Neural progenitor cell (in vitro differentiated cells): ENCODE measurements at regions not wholly inside any gene's neighbourhood (a gene's known extent, or its start where the extent isn't known, plus 50 kb on each side); places are given as distances from the start of the nearest gene placed in this dataset.

Experiments
- DNase-seq: peaks from one replicate; pipeline ENCODE4 v3.0.0-alpha.2; 2016; ENCODE audit warnings: low spot score
- H2AFZ ChIP-seq: fragments of 200-600 bp; sonication (generic); replicated peaks from 2 replicates; pipeline ENCODE4 v1.6.1; 2016; ENCODE audit warnings: antibody characterized with exemption
- H3F3A ChIP-seq: fragments of 200-600 bp; sonication (generic); 2 replicates; pipeline ENCODE4 v1.6.1; 2016; ENCODE audit warnings: antibody characterized with exemption, low read depth
- H3K27ac ChIP-seq: fragments of 200-600 bp; sonication (generic); 2 replicates; pipeline ENCODE4 v1.5.1; 2016; ENCODE audit warnings: mild to moderate bottlenecking
- H3K27me3 ChIP-seq: fragments of 200-600 bp; sonication (generic); 2 replicates; pipeline ENCODE4 v1.6.1; 2016; ENCODE audit warnings: mild to moderate bottlenecking, moderate library complexity
- H3K36me3 ChIP-seq: fragments of 200-600 bp; sonication (generic); 2 replicates; pipeline ENCODE4 v1.5.1; 2016
- H3K4me1 ChIP-seq: fragments of 200-600 bp; sonication (generic); 2 replicates; pipeline ENCODE4 v1.6.1; 2016; ENCODE audit warnings: mixed run types
- H3K4me2 ChIP-seq: fragments of 200-600 bp; sonication (generic); 2 replicates; pipeline ENCODE4 v1.6.1; 2016
- H3K4me3 ChIP-seq: fragments of 200-600 bp; sonication (generic); 2 replicates; pipeline ENCODE4 v1.5.1; 2016
- H3K79me2 ChIP-seq: fragments of 200-600 bp; sonication (generic); 2 replicates; pipeline ENCODE4 v1.6.1; 2016; ENCODE audit warnings: low read depth
- H3K9ac ChIP-seq: fragments of 200-600 bp; sonication (generic); 2 replicates; pipeline ENCODE4 v1.6.1; 2016
- H3K9me3 ChIP-seq: fragments of 200-600 bp; sonication (generic); 2 replicates; pipeline ENCODE4 v1.5.1; 2016; ENCODE audit warnings: low read depth
- H4K20me1 ChIP-seq: fragments of 200-600 bp; sonication (generic); 2 replicates; pipeline ENCODE4 v1.6.1; 2016; ENCODE audit warnings: low read depth
- H3K27ac Mint-ChIP-seq: 3 replicates; pipeline ENCODE4 v1.8.0; 2021; ENCODE audit warnings: mixed read lengths
- H3K27me3 Mint-ChIP-seq: 2 replicates; pipeline ENCODE4 v1.8.0; 2022; ENCODE audit warnings: low read depth, mild to moderate bottlenecking, inconsistent platforms, moderate library complexity, mixed read lengths; ENCODE audit not compliant: insufficient read depth
- H3K36me3 Mint-ChIP-seq: 3 replicates; pipeline ENCODE4 v1.8.0; 2021; ENCODE audit warnings: mixed read lengths
- H3K4me1 Mint-ChIP-seq: 3 replicates; pipeline ENCODE4 v1.8.0; 2021; ENCODE audit warnings: mixed read lengths
- H3K4me3 Mint-ChIP-seq: 3 replicates; pipeline ENCODE4 v1.8.0; 2021; ENCODE audit warnings: mild to moderate bottlenecking, moderate library complexity, mixed read lengths
- H3K9me3 Mint-ChIP-seq: 3 replicates; pipeline ENCODE4 v1.8.0; 2020; ENCODE audit warnings: mixed read lengths
- EZH2 ChIP-seq: fragments of 200-600 bp; sonication (generic); IDR thresholded peaks from 2 replicates; pipeline ENCODE4 v1.6.1; 2017; ENCODE audit warnings: antibody characterized with exemption, mild to moderate bottlenecking, moderate library complexity
- EZH2phosphoT487 ChIP-seq: fragments of 200-600 bp; sonication (generic); IDR thresholded peaks from 2 replicates; pipeline ENCODE4 v1.6.1; 2017; ENCODE audit warnings: antibody characterized with exemption
- TF ChIP-seq, protein P1 (sequence below): fragments of 200-600 bp; sonication (generic); IDR thresholded peaks from 2 replicates; pipeline ENCODE4 v1.5.1; 2017; ENCODE audit warnings: antibody characterized with exemption, mild to moderate bottlenecking

DNA sequence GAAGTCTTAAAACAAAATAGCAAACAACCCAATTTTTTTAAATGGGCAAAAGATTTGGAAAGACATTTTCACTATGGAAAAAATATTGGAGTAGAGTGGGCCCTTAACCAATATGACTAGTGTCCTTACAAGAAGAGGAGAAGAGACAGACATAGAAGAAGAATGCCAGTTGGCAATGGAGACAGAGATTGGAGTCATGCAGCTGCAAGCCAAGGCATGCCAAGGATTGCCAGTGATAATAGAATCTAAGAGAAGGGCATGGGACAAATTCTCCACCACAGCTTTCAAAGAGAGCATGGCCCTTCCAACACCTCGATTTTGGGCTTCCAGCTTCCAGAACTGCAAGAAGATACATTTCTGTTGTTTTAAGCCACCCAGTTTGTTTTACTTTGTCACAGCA lies 92.7 kb downstream of the RGS2 start:
- no peak overlapping the region for H3K9ac ChIP-seq
- no peak overlapping the region for H3K4me3 Mint-ChIP-seq
- no peaks in the 10 kb centered on the region for H4K20me1 ChIP-seq
- no peak for TF ChIP-seq EZH2phosphoT487
- TF ChIP-seq EZH2 = no peak
- TF ChIP-seq, protein P1, sequence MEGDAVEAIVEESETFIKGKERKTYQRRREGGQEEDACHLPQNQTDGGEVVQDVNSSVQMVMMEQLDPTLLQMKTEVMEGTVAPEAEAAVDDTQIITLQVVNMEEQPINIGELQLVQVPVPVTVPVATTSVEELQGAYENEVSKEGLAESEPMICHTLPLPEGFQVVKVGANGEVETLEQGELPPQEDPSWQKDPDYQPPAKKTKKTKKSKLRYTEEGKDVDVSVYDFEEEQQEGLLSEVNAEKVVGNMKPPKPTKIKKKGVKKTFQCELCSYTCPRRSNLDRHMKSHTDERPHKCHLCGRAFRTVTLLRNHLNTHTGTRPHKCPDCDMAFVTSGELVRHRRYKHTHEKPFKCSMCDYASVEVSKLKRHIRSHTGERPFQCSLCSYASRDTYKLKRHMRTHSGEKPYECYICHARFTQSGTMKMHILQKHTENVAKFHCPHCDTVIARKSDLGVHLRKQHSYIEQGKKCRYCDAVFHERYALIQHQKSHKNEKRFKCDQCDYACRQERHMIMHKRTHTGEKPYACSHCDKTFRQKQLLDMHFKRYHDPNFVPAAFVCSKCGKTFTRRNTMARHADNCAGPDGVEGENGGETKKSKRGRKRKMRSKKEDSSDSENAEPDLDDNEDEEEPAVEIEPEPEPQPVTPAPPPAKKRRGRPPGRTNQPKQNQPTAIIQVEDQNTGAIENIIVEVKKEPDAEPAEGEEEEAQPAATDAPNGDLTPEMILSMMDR = no peak
- H3K36me3 Mint-ChIP-seq = no peaks in the 10 kb centered on the region
- H3F3A ChIP-seq = no peaks in the 10 kb centered on the region
- no peaks in the 10 kb centered on the region for H3K9me3 Mint-ChIP-seq
- no peaks in the 10 kb centered on the region for H3K9me3 ChIP-seq
- no peaks in the 10 kb centered on the region for H3K79me2 ChIP-seq
- H3K4me1 Mint-ChIP-seq = peaks cover 3% of the 10 kb centered on the region
- H3K4me3 ChIP-seq = no peak overlapping the region
- no peaks in the 10 kb centered on the region for H3K4me1 ChIP-seq
- no peaks in the 10 kb centered on the region for H3K27me3 ChIP-seq
- H2AFZ ChIP-seq = no peak overlapping the region
- no peak overlapping the region for H3K4me2 ChIP-seq
- no peak overlapping the region for H3K27ac Mint-ChIP-seq
- no peaks in the 10 kb centered on the region for H3K36me3 ChIP-seq
- no peaks in the 10 kb centered on the region for H3K27me3 Mint-ChIP-seq
- DNase-seq = no peak
- no peak overlapping the region for H3K27ac ChIP-seq

DNA sequence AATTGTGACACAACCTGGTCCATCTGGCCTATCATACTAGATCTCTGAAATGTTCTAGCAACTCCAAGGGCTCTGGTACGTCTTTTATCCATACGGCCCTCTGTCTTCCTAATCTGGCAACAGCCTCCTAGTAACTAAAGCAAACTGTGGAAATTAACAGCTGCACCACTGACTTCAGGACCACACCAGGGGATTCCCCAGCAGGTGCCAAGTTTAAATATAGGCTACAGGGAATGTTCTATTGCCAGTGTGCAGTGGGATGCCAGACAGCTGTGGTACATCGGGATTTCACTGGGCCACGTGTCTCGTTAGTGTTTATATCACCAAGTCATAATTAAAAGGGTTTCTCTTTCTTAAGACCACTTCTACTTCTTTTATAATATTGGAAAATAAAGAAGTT lies 94.3 kb downstream of the RGS2 start:
- Histone ChIP-seq H3K36me3 (no peaks in the 10 kb centered on the region), H3K27ac (no peak overlapping the region), H3K79me2 (no peaks in the 10 kb centered on the region), H3K4me1 (no peaks in the 10 kb centered on the region), H3K9me3 (no peaks in the 10 kb centered on the region), H3K27me3 (no peaks in the 10 kb centered on the region), H3K4me3 (no peak overlapping the region), H3F3A (no peaks in the 10 kb centered on the region), H3K4me2 (no peak overlapping the region), H4K20me1 (no peaks in the 10 kb centered on the region), H2AFZ (no peak overlapping the region), H3K9ac (no peak overlapping the region)
- Mint-ChIP-seq H3K4me1 (peaks cover 3% of the 10 kb centered on the region), H3K4me3 (no peak overlapping the region), H3K27ac (no peak overlapping the region), H3K9me3 (no peaks in the 10 kb centered on the region), H3K36me3 (no peaks in the 10 kb centered on the region), H3K27me3 (no peaks in the 10 kb centered on the region)
- DNase-seq = no peak
- TF ChIP-seq, protein P1 = no peak
- TF ChIP-seq EZH2 (no peak), EZH2phosphoT487 (no peak)

DNA sequence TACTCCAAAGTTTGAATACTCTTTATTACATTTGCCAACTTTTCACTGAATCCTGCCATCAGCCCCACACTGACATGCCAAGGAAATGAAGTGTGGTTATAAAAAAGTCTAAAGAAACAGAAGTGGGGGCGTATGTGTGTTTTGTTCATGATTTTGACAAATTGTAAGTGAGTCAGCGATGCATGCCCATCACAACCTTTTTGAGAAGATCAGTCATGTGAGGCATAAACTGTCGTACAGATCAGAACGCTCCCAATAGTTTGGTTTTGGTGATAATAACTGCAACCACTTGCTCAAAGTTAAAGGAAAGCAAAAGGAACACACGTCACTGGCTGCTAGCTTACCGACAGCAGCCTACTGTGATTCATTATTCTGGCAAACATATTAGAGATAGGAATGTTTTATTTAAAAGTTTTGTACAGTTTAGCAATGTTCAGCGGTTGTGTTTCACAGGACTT lies 95.6 kb downstream of the RGS2 start:
- Mint-ChIP-seq H3K27me3 (no peaks in the 10 kb centered on the region), H3K36me3 (no peaks in the 10 kb centered on the region), H3K4me3 (no peak overlapping the region), H3K27ac (no peak overlapping the region), H3K4me1 (peaks cover 3% of the 10 kb centered on the region), H3K9me3 (no peaks in the 10 kb centered on the region)
- Histone ChIP-seq H3K9ac (no peak overlapping the region), H3K4me2 (no peak overlapping the region), H3K4me3 (no peak overlapping the region), H3K9me3 (no peaks in the 10 kb centered on the region), H3K27me3 (no peaks in the 10 kb centered on the region), H3F3A (no peaks in the 10 kb centered on the region), H3K4me1 (no peaks in the 10 kb centered on the region), H3K36me3 (no peaks in the 10 kb centered on the region), H3K79me2 (no peaks in the 10 kb centered on the region), H2AFZ (no peak overlapping the region), H3K27ac (no peak overlapping the region), H4K20me1 (no peaks in the 10 kb centered on the region)
- TF ChIP-seq, protein P1 = no peak
- TF ChIP-seq EZH2phosphoT487 (no peak), EZH2 (no peak)
- DNase-seq = no peak
